ENCODE measurements at regions not wholly inside any gene's neighbourhood (a gene's known extent, or its start where the extent isn't known, plus 50 kb on each side); places are given as distances from the start of the nearest gene placed in this dataset.
"Not testable (repeated sequence)": the region's sequence is repeated elsewhere in the genome, so short reads cannot be mapped to it uniquely, and the experiment has no call there.

DNA sequence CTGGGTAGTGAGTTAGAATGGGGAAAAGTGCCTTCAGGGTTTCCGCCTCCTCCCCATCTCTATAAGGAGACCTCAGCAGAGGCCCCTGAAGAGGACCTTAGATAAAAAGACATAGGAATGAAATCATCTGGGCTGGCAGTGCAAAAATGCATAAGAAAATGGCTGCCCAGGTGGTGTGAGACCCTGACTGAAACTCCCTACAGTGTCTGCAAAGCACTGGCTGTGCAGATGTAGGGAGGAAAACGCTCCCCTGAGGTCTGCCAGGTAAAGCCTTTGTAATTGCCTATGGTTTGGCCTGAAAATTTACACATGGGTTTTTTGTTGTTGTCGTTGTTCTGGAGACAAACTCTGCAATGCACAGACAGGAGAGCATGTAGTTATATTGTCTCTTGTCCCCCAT is 128.1 kb upstream of the VWC2 start:
- ChIA-PET CTCF (no interaction called here), POLR2A (no interaction called here)
- Mint-ChIP-seq H3K4me3 (no peak overlapping the region), H3K27me3 (no peaks in the 10 kb centered on the region), H3K36me3 (no peaks in the 10 kb centered on the region), H3K9me3 (no peaks in the 10 kb centered on the region), H3K4me1 (ENCODE audit: low read depth) (no peaks in the 10 kb centered on the region), H3K27ac (no peak overlapping the region)
- no peak for DNase-seq
- intact Hi-C loops (cut with micrococcal nuclease): no loop called here

GRCh38 chr7:49660170-49660783 is 113.2 kb upstream of the VWC2 start:
- ChIA-PET CTCF (no interaction called here), POLR2A (no interaction called here)
- Mint-ChIP-seq H3K27ac (no peak overlapping the region), H3K9me3 (no peaks in the 10 kb centered on the region), H3K4me3 (no peak overlapping the region), H3K4me1 (ENCODE audit: low read depth) (no peaks in the 10 kb centered on the region), H3K36me3 (no peaks in the 10 kb centered on the region), H3K27me3 (no peaks in the 10 kb centered on the region)
- intact Hi-C loops (cut with micrococcal nuclease): no loop called here
- no peak for DNase-seq

GRCh38 chr7:49660976-49661375 is 112.5 kb upstream of the VWC2 start:
- intact Hi-C loops (cut with micrococcal nuclease): no loop called here
- H3K36me3 Mint-ChIP-seq: no peaks in the 10 kb centered on the region
- H3K27ac Mint-ChIP-seq: no peak overlapping the region
- no peaks in the 10 kb centered on the region for H3K9me3 Mint-ChIP-seq
- ChIA-PET POLR2A (no interaction called here), CTCF (no interaction called here)
- no peak for DNase-seq
- no peaks in the 10 kb centered on the region for H3K4me1 Mint-ChIP-seq (ENCODE audit: low read depth)
- no peaks in the 10 kb centered on the region for H3K27me3 Mint-ChIP-seq
- no peak overlapping the region for H3K4me3 Mint-ChIP-seq

DNA sequence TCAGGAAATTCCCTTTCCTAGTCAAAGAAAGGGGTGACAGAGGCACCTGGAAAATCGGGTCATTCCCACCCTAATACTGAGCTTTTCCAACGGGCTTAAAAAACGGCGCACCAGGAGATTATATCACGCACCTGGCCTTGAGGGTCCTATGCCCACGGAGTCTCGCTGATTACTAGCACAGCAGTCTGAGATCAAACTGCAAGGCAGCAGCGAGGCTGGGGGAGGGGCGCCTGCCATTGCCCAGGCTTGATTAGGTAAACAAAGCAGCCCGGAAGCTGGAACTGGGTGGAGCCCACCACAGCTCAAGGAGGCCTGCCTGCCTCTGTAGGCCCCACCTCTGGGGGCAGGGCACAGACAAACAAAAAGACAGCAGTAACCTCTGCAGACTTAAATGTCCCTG is 107.5 kb upstream of the VWC2 start:
- H3K4me1 Mint-ChIP-seq (ENCODE audit: low read depth); DNase-seq; H3K4me3 Mint-ChIP-seq; CTCF ChIA-PET; POLR2A ChIA-PET; H3K36me3 Mint-ChIP-seq; H3K27me3 Mint-ChIP-seq; H3K9me3 Mint-ChIP-seq; intact Hi-C loops (cut with micrococcal nuclease); H3K27ac Mint-ChIP-seq: not testable (repeated sequence)

GRCh38 chr7:49666764-49667163 is 106.7 kb upstream of the VWC2 start:
- Mint-ChIP-seq H3K4me1 (ENCODE audit: low read depth) (no peaks in the 10 kb centered on the region), H3K9me3 (no peaks in the 10 kb centered on the region), H3K4me3 (no peak overlapping the region), H3K27ac (no peak overlapping the region), H3K27me3 (no peaks in the 10 kb centered on the region), H3K36me3 (no peaks in the 10 kb centered on the region)
- intact Hi-C loops (cut with micrococcal nuclease): no loop called here
- ChIA-PET POLR2A (no interaction called here), CTCF (no interaction called here)
- DNase-seq: no peak

GRCh38 chr7:49669285-49669684 is 104.2 kb upstream of the VWC2 start:
- intact Hi-C loops (cut with micrococcal nuclease): no loop called here
- CTCF ChIA-PET: no interaction called here
- Mint-ChIP-seq H3K9me3 (no peaks in the 10 kb centered on the region), H3K4me1 (ENCODE audit: low read depth) (no peaks in the 10 kb centered on the region), H3K27me3 (no peaks in the 10 kb centered on the region), H3K4me3 (no peak overlapping the region), H3K27ac (no peak overlapping the region), H3K36me3 (no peaks in the 10 kb centered on the region)
- POLR2A ChIA-PET: no interaction called here
- no peak for DNase-seq

DNA sequence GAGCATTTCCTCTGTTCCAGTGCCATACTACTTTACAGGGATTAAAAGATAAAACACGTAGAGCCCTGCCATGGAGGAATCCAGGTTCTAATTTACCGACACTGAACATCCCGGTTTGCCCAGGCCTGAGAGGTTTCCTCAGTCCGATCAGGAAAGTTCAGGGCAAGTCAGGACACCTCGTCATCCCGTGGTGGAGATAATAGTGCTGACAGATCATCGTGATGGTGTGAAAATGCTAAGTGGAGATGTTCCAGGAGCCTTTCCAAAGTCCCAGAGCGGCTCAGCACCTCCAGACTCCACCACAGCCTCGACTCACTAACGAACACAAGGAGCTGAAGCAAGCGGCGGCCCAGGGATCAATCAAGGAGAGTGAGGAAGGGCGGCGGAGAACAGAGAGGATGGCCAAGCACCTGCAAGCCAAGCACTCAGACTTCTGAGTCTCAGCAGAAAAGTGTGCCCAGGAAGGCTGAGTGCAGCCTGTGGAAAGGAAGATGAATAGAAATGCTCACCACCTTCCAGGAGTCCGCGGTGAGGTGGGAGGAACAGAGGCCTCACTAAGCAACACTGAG is 103.7 kb upstream of the VWC2 start:
- no peak for DNase-seq
- intact Hi-C loops (cut with micrococcal nuclease): no loop called here
- no peaks in the 10 kb centered on the region for H3K4me1 Mint-ChIP-seq (ENCODE audit: low read depth)
- H3K4me3 Mint-ChIP-seq: no peak overlapping the region
- H3K27ac Mint-ChIP-seq: no peak overlapping the region
- POLR2A ChIA-PET: no interaction called here
- no peaks in the 10 kb centered on the region for H3K27me3 Mint-ChIP-seq
- no peaks in the 10 kb centered on the region for H3K9me3 Mint-ChIP-seq
- CTCF ChIA-PET: no interaction called here
- no peaks in the 10 kb centered on the region for H3K36me3 Mint-ChIP-seq

DNA sequence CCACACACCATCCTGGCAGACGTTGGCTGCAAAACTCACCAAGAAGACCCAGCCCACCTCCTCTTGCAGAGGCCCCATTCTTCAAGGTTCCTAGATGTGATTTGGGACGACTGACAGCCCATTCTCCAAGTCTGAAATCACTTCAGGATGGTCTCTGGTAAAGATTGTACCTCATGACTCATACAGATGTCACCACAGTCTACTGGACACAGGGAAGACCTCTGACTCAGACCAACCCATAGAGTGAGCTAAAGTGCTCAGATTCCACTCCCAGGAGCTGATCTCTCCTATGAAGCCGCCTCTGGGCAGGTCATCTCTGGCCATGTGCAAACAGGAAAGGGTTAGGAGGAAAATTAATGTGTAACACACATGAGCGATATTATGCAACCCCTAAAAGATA is 102.4 kb upstream of the VWC2 start:
- intact Hi-C loops (cut with micrococcal nuclease): no loop called here
- no peak overlapping the region for H3K4me3 Mint-ChIP-seq
- DNase-seq: no peak
- no peaks in the 10 kb centered on the region for H3K4me1 Mint-ChIP-seq (ENCODE audit: low read depth)
- ChIA-PET CTCF (no interaction called here), POLR2A (no interaction called here)
- no peaks in the 10 kb centered on the region for H3K9me3 Mint-ChIP-seq
- no peaks in the 10 kb centered on the region for H3K36me3 Mint-ChIP-seq
- no peak overlapping the region for H3K27ac Mint-ChIP-seq
- H3K27me3 Mint-ChIP-seq: no peaks in the 10 kb centered on the region

DNA sequence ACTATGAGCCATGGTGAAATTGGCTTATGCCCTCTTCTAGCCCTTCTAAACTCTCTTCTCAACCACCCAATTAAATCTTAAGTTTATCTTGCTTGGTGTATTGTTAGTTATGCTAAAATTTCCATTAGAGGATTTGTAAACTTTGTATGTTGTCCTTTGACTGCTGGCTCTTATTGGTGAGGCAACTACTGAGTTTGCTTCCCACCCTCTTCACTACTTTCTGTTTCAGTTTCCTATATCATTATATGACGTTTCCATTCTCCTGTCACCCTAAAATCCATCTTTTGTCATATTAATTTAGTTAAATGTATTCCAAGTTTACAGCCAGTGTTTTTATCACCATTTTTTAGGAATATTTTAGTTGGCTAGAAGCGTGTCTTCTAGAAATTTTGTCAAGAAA is 80.9 kb upstream of the VWC2 start:
- CTCF ChIA-PET: no interaction called here

DNA sequence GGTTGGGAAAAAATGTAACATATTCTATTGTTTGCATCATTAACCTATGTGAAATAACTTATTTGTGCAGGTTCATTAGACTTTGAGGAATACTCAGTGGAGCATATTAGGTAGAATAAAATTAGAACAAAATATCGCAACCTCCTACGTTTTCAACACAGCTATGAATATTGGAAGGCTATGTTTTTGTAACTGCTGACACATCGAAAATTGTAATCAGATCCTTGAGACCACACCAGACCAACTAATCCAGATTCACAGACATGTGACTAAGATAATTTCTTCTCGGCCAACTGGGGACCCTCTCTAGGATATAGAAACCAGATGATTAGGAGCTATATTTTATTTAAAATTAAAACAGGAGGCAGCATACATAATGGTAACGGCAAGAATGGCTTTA is 77.5 kb upstream of the VWC2 start:
- ChIA-PET CTCF (no interaction called here), POLR2A (no interaction called here)
- Mint-ChIP-seq H3K4me1 (ENCODE audit: low read depth) (no peaks in the 10 kb centered on the region), H3K9me3 (no peaks in the 10 kb centered on the region), H3K4me3 (no peak overlapping the region), H3K36me3 (no peaks in the 10 kb centered on the region), H3K27me3 (no peaks in the 10 kb centered on the region), H3K27ac (no peak overlapping the region)
- no peak for DNase-seq
- intact Hi-C loops (cut with micrococcal nuclease): no loop called here

More for the DNA sequence above, 80.9 kb upstream of the VWC2 start:
- no peaks in the 10 kb centered on the region for H3K36me3 Mint-ChIP-seq
- POLR2A ChIA-PET: no interaction called here
- H3K27me3 Mint-ChIP-seq: no peaks in the 10 kb centered on the region
- H3K4me1 Mint-ChIP-seq (ENCODE audit: low read depth): no peaks in the 10 kb centered on the region
- H3K27ac Mint-ChIP-seq: no peak overlapping the region
- no peak for DNase-seq
- no peak overlapping the region for H3K4me3 Mint-ChIP-seq
- no peaks in the 10 kb centered on the region for H3K9me3 Mint-ChIP-seq
- intact Hi-C loops (cut with micrococcal nuclease): no loop called here

DNA sequence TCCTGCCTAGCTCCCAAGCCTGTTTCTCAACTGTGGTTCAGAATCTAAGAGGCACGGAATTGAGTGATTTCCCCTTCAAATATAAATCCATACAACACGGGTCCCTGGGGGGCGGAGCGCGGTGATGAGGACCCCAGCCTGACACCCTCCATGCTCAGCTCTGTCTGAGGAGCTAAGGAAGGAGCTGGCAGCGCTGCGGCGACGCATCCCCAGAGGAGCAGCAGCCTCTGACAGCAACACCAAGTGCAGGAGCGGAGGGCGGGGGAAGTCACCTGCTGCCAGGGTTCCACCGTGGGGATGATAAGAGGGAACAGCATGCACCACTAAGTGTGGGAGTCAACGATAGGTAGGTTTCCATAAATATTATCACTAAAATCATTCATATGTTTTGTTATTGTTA is 72.6 kb upstream of the VWC2 start:
- no peak overlapping the region for H3K27ac Mint-ChIP-seq
- CTCF ChIA-PET: no interaction called here

GRCh38 chr7:49702099-49702498 is 71.3 kb upstream of the VWC2 start:
- intact Hi-C loops (cut with micrococcal nuclease): no loop called here

More for the DNA sequence above, 72.6 kb upstream of the VWC2 start:
- intact Hi-C loops (cut with micrococcal nuclease): no loop called here
- H3K9me3 Mint-ChIP-seq: no peaks in the 10 kb centered on the region
- no peaks in the 10 kb centered on the region for H3K27me3 Mint-ChIP-seq
- POLR2A ChIA-PET: no interaction called here
- no peaks in the 10 kb centered on the region for H3K36me3 Mint-ChIP-seq
- no peak for DNase-seq
- H3K4me1 Mint-ChIP-seq (ENCODE audit: low read depth): no peaks in the 10 kb centered on the region
- H3K4me3 Mint-ChIP-seq: no peak overlapping the region

GRCh38 chr7:49703337-49703736 is 70.1 kb upstream of the VWC2 start:
- no peaks in the 10 kb centered on the region for H3K27me3 Mint-ChIP-seq
- H3K4me3 Mint-ChIP-seq: no peak overlapping the region
- CTCF ChIA-PET: no interaction called here
- no peak for DNase-seq
- intact Hi-C loops (cut with micrococcal nuclease): no loop called here
- H3K9me3 Mint-ChIP-seq: no peaks in the 10 kb centered on the region
- POLR2A ChIA-PET: no interaction called here
- no peak overlapping the region for H3K27ac Mint-ChIP-seq
- H3K4me1 Mint-ChIP-seq (ENCODE audit: low read depth): no peaks in the 10 kb centered on the region
- no peaks in the 10 kb centered on the region for H3K36me3 Mint-ChIP-seq

More at GRCh38 chr7:49702099-49702498, 71.3 kb upstream of the VWC2 start:
- no peak overlapping the region for H3K4me3 Mint-ChIP-seq
- H3K27ac Mint-ChIP-seq: no peak overlapping the region
- no peaks in the 10 kb centered on the region for H3K9me3 Mint-ChIP-seq
- H3K27me3 Mint-ChIP-seq: no peaks in the 10 kb centered on the region
- DNase-seq: no peak
- no peaks in the 10 kb centered on the region for H3K36me3 Mint-ChIP-seq
- POLR2A ChIA-PET: no interaction called here
- CTCF ChIA-PET: no interaction called here
- no peaks in the 10 kb centered on the region for H3K4me1 Mint-ChIP-seq (ENCODE audit: low read depth)

DNA sequence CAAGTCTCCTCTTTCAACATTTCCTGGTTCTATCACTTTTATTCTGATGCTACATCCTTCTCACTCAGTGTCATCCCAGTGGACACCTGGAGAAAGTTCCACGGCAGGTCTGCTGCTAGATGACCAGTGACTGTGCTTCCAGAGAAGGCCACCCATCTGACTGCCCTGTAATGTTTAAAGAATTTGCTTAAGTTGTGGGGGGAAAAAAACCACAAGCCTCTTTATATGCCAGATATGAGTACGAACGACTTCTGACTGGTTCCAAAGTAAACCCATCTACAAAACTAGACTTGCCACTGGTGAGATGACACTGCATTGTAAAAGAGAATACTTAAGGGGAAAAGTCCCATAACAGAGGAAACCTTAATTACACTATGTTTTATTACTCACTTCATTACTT is 69.6 kb upstream of the VWC2 start:
- H3K27ac Mint-ChIP-seq: no peak overlapping the region
- no peaks in the 10 kb centered on the region for H3K9me3 Mint-ChIP-seq
- no peaks in the 10 kb centered on the region for H3K4me1 Mint-ChIP-seq (ENCODE audit: low read depth)
- no peak for DNase-seq
- H3K36me3 Mint-ChIP-seq: no peaks in the 10 kb centered on the region
- no peaks in the 10 kb centered on the region for H3K27me3 Mint-ChIP-seq
- intact Hi-C loops (cut with micrococcal nuclease): no loop called here
- no peak overlapping the region for H3K4me3 Mint-ChIP-seq
- CTCF ChIA-PET: no interaction called here
- POLR2A ChIA-PET: no interaction called here

Measured in activated CD4-positive, alpha-beta memory T cell treated with anti-CD3 and anti-CD28 coated beads for 36 hours (primary cell).